Ascending aorta (tissue), 2 donors: ENCODE measurements at regions not wholly inside any gene's neighbourhood (a gene's known extent, or its start where the extent isn't known, plus 50 kb on each side); places are given as distances from the start of the nearest gene placed in this dataset.

Experiments
- DNase-seq, 2 donors: peaks; one replicate each; pipeline ENCODE4 v3.0.0-alpha.2; 2019; ENCODE audit warnings: low spot score in 2 of 2
- H3K27ac ChIP-seq, 2 donors: fragments of 200-600 bp; sonication (generic); one replicate each; pipeline ENCODE4 v1.5.1; 2016 to 2017; ENCODE audit warnings: mild to moderate bottlenecking in 1 of 2
- H3K27me3 ChIP-seq: fragments of 200-600 bp; sonication (generic); one replicate; pipeline ENCODE4 v1.5.1; 2017
- H3K36me3 ChIP-seq, 2 donors: fragments of 200-600 bp; sonication (generic); one replicate each; pipeline ENCODE4 v1.5.1; 2016
- H3K4me1 ChIP-seq, 2 donors: fragments of 200-600 bp; sonication (generic); one replicate each; pipeline ENCODE4 v1.5.1; 2016 to 2017; ENCODE audit warnings: mild to moderate bottlenecking in 1 of 2
- H3K4me3 ChIP-seq, 2 donors: fragments of 200-600 bp; sonication (generic); one replicate each; pipeline ENCODE4 v1.5.1; 2016 to 2017; ENCODE audit warnings: mild to moderate bottlenecking in 1 of 2
- H3K9me3 ChIP-seq, 2 donors: fragments of 200-600 bp; sonication (generic); one replicate each; pipeline ENCODE4 v1.5.1; 2016
- CTCF ChIP-seq, 3 experiments: fragments of 200-600 bp in 2 of 3; fragments of 450-650 bp in 1 of 3; sonication (generic) in 2 of 3; IDR thresholded peaks; one replicate each; pipeline ENCODE4 v1.5.1; 2016 to 2019; ENCODE audit warnings: antibody characterized with exemption in 3 of 3, mild to moderate bottlenecking in 1 of 3, moderate library complexity in 1 of 3
- intact Hi-C: fragments of 100-400 bp; cut with DNase I; formaldehyde crosslinking; loops from one replicate; pipeline ENCODE4 v1.15.1; 2023

GRCh38 chr12:82069931-82070514 is 288.2 kb downstream of the CCDC59 start:
- no peaks in the 10 kb centered on the region for H3K36me3 ChIP-seq
- no peaks in the 10 kb centered on the region for H3K27me3 ChIP-seq
- no peaks in the 10 kb centered on the region for H3K9me3 ChIP-seq
- intact Hi-C loops = no loop called here
- no peak overlapping the region for H3K4me3 ChIP-seq
- no peak for DNase-seq
- no peaks in the 10 kb centered on the region for H3K4me1 ChIP-seq
- H3K27ac ChIP-seq = no peak overlapping the region
- TF ChIP-seq CTCF (IDR thresholded peaks at IDR 0.05) = no peak

GRCh38 chr12:82058197-82058596 is 299.0 kb upstream of the PPFIA2 start:
- Histone ChIP-seq H3K4me3 (no peak overlapping the region), H3K27me3 (no peaks in the 10 kb centered on the region), H3K9me3 (no peaks in the 10 kb centered on the region), H3K4me1 (no peaks in the 10 kb centered on the region), H3K36me3 (no peaks in the 10 kb centered on the region), H3K27ac (no peak overlapping the region)
- TF ChIP-seq CTCF (IDR thresholded peaks at IDR 0.05) = no peak
- intact Hi-C loops = no loop called here
- DNase-seq = no peak

GRCh38 chr12:82057770-82058169 is 298.6 kb upstream of the PPFIA2 start:
- no peaks in the 10 kb centered on the region for H3K9me3 ChIP-seq
- H3K4me3 ChIP-seq = no peak overlapping the region
- H3K27ac ChIP-seq = no peak overlapping the region
- TF ChIP-seq CTCF (IDR thresholded peaks at IDR 0.05) = no peak
- no peaks in the 10 kb centered on the region for H3K27me3 ChIP-seq
- DNase-seq = no peak
- H3K4me1 ChIP-seq = no peaks in the 10 kb centered on the region
- intact Hi-C loops = no loop called here
- no peaks in the 10 kb centered on the region for H3K36me3 ChIP-seq

- H3K27ac ChIP-seq = no peak overlapping the region
- no peaks in the 10 kb centered on the region for H3K9me3 ChIP-seq
- no peak for DNase-seq
- H3K27me3 ChIP-seq = no peaks in the 10 kb centered on the region
- TF ChIP-seq CTCF (IDR thresholded peaks at IDR 0.05) = no peak
- no peaks in the 10 kb centered on the region for H3K4me1 ChIP-seq
- H3K36me3 ChIP-seq = no peaks in the 10 kb centered on the region
- intact Hi-C loops = no loop called here
- H3K4me3 ChIP-seq = no peak overlapping the region
Observed at GRCh38 chr12:82055391-82055790, 296.2 kb upstream of the PPFIA2 start.

DNA sequence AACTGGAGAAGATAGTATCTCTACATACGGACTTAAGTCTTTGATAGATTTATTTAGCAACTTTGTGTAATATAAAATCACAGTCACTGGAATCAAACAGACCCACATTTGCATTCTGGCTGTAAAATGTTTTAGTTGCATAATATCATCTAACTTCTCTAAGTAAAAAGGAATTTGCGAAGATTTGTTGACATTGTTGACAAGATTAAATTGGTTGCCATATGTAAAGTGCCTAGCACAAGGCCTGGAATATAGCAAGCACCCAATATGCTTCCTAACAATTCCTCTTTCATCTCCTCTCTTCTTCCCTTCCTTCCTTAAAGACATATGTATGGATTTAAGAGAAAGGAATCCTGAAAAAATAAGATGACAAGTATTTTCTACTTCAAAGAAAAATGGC is 295.4 kb upstream of the PPFIA2 start:
- no peak overlapping the region for H3K27ac ChIP-seq
- intact Hi-C loops = no loop called here
- TF ChIP-seq CTCF (IDR thresholded peaks at IDR 0.05) = no peak

GRCh38 chr12:82047446-82047845 is 288.3 kb upstream of the PPFIA2 start:
- Histone ChIP-seq H3K27me3 (no peaks in the 10 kb centered on the region), H3K4me3 (no peak overlapping the region), H3K36me3 (no peaks in the 10 kb centered on the region), H3K27ac (no peak overlapping the region), H3K9me3 (no peaks in the 10 kb centered on the region), H3K4me1 (no peaks in the 10 kb centered on the region)
- no peak for DNase-seq
- intact Hi-C loops = no loop called here
- no peak for TF ChIP-seq CTCF (IDR thresholded peaks at IDR 0.05)

More for the DNA sequence above, 295.4 kb upstream of the PPFIA2 start:
- no peak for DNase-seq
- Histone ChIP-seq H3K9me3 (no peaks in the 10 kb centered on the region), H3K27me3 (no peaks in the 10 kb centered on the region), H3K36me3 (no peaks in the 10 kb centered on the region), H3K4me3 (no peak overlapping the region), H3K4me1 (no peaks in the 10 kb centered on the region)
